Neuron (in vitro differentiated cells): ENCODE measurements at regions not wholly inside any gene's neighbourhood (a gene's known extent, or its start where the extent isn't known, plus 50 kb on each side); places are given as distances from the start of the nearest gene placed in this dataset.

Experiments
- H2AFZ ChIP-seq: one replicate; pipeline ENCODE4 v1.6.1; 2013; ENCODE audit warnings: low read depth, mild to moderate bottlenecking, inconsistent platforms, low read length, moderate library complexity
- H3K27me3 ChIP-seq: one replicate; pipeline ENCODE4 v1.6.1; 2013; ENCODE audit warnings: low read length; ENCODE audit not compliant: insufficient read depth
- H3K36me3 ChIP-seq: one replicate; pipeline ENCODE4 v1.6.1; 2013; ENCODE audit warnings: low read length; ENCODE audit not compliant: insufficient read depth
- H3K4me1 ChIP-seq: one replicate; pipeline ENCODE4 v1.6.1; 2013; ENCODE audit warnings: low read length; ENCODE audit not compliant: insufficient read depth
- H3K4me3 ChIP-seq: 2 replicates; pipeline ENCODE4 v1.5.1; 2013; ENCODE audit warnings: mild to moderate bottlenecking, low read length, moderate library complexity
- H3K9me3 ChIP-seq: one replicate; pipeline ENCODE4 v1.6.1; 2013; ENCODE audit warnings: low read length

- Histone ChIP-seq H2AFZ (no peak overlapping the region), H3K36me3 (no peaks in the 10 kb centered on the region), H3K4me3 (no peak overlapping the region), H3K4me1 (peaks cover 1% of the 10 kb centered on the region), H3K27me3 (no peaks in the 10 kb centered on the region), H3K9me3 (no peaks in the 10 kb centered on the region)
These were observed 915.5 kb upstream of the EPHA5 start for GRCh38 chr4:66585767-66586166.

- no peaks in the 10 kb centered on the region for H3K36me3 ChIP-seq
- H3K27me3 ChIP-seq: no peaks in the 10 kb centered on the region
- H2AFZ ChIP-seq: no peak overlapping the region
- no peaks in the 10 kb centered on the region for H3K9me3 ChIP-seq
- no peaks in the 10 kb centered on the region for H3K4me1 ChIP-seq
- no peak overlapping the region for H3K4me3 ChIP-seq
These were observed 907.6 kb upstream of the EPHA5 start for GRCh38 chr4:66577922-66578321.

- Histone ChIP-seq H2AFZ (no peak overlapping the region), H3K27me3 (no peaks in the 10 kb centered on the region), H3K36me3 (no peaks in the 10 kb centered on the region), H3K4me3 (no peak overlapping the region), H3K9me3 (no peaks in the 10 kb centered on the region), H3K4me1 (no peaks in the 10 kb centered on the region)
These were observed 904.9 kb upstream of the EPHA5 start for GRCh38 chr4:66575008-66575696.

- no peaks in the 10 kb centered on the region for H3K9me3 ChIP-seq
- H3K27me3 ChIP-seq: no peaks in the 10 kb centered on the region
- H3K4me3 ChIP-seq: no peak overlapping the region
- no peak overlapping the region for H2AFZ ChIP-seq
- no peaks in the 10 kb centered on the region for H3K36me3 ChIP-seq
- H3K4me1 ChIP-seq: no peaks in the 10 kb centered on the region
These were observed 904.1 kb upstream of the EPHA5 start for GRCh38 chr4:66574145-66574978.

GRCh38 chr4:66572949-66573348, 902.7 kb upstream of the EPHA5 start:
- Histone ChIP-seq H3K4me1 (no peaks in the 10 kb centered on the region), H3K4me3 (no peak overlapping the region), H3K27me3 (no peaks in the 10 kb centered on the region), H3K9me3 (no peaks in the 10 kb centered on the region), H2AFZ (no peak overlapping the region), H3K36me3 (no peaks in the 10 kb centered on the region)

GRCh38 chr4:66571145-66571695, 900.9 kb upstream of the EPHA5 start:
- no peaks in the 10 kb centered on the region for H3K4me1 ChIP-seq
- H3K36me3 ChIP-seq: no peaks in the 10 kb centered on the region
- H2AFZ ChIP-seq: no peak overlapping the region
- H3K27me3 ChIP-seq: no peaks in the 10 kb centered on the region
- H3K4me3 ChIP-seq: no peak overlapping the region
- no peaks in the 10 kb centered on the region for H3K9me3 ChIP-seq

- H2AFZ ChIP-seq: no peak overlapping the region
- no peaks in the 10 kb centered on the region for H3K27me3 ChIP-seq
- H3K36me3 ChIP-seq: no peaks in the 10 kb centered on the region
- H3K4me3 ChIP-seq: no peak overlapping the region
- no peaks in the 10 kb centered on the region for H3K9me3 ChIP-seq
- peaks cover 10% of the 10 kb centered on the region for H3K4me1 ChIP-seq
These were observed 898.9 kb upstream of the EPHA5 start for GRCh38 chr4:66569228-66569627.

GRCh38 chr4:66568431-66568830, 898.1 kb upstream of the EPHA5 start:
- H3K4me1 ChIP-seq: peaks cover 10% of the 10 kb centered on the region
- H3K4me3 ChIP-seq: no peak overlapping the region
- no peaks in the 10 kb centered on the region for H3K36me3 ChIP-seq
- H3K27me3 ChIP-seq: no peaks in the 10 kb centered on the region
- no peaks in the 10 kb centered on the region for H3K9me3 ChIP-seq
- H2AFZ ChIP-seq: no peak overlapping the region

GRCh38 chr4:66568001-66568400, 897.7 kb upstream of the EPHA5 start:
- no peaks in the 10 kb centered on the region for H3K27me3 ChIP-seq
- no peaks in the 10 kb centered on the region for H3K36me3 ChIP-seq
- H3K4me3 ChIP-seq: no peak overlapping the region
- no peak overlapping the region for H2AFZ ChIP-seq
- H3K9me3 ChIP-seq: no peaks in the 10 kb centered on the region
- H3K4me1 ChIP-seq: peaks cover 10% of the 10 kb centered on the region

- Histone ChIP-seq H3K4me3 (no peak overlapping the region), H2AFZ (no peak overlapping the region), H3K4me1 (peaks cover 12% of the 10 kb centered on the region), H3K27me3 (no peaks in the 10 kb centered on the region), H3K9me3 (no peaks in the 10 kb centered on the region), H3K36me3 (no peaks in the 10 kb centered on the region)
These were observed 897.3 kb upstream of the EPHA5 start for GRCh38 chr4:66567551-66567950.

GRCh38 chr4:66565801-66566200, 895.5 kb upstream of the EPHA5 start:
- Histone ChIP-seq H3K9me3 (no peaks in the 10 kb centered on the region), H2AFZ (peak overlapping the region; percentile 82), H3K27me3 (no peaks in the 10 kb centered on the region), H3K36me3 (no peaks in the 10 kb centered on the region), H3K4me1 (peaks cover 15% of the 10 kb centered on the region), H3K4me3 (no peak overlapping the region)

GRCh38 chr4:66564901-66565651, 894.8 kb upstream of the EPHA5 start:
- Histone ChIP-seq H3K9me3 (no peaks in the 10 kb centered on the region), H2AFZ (peak overlapping the region; percentile 82), H3K4me3 (peak overlapping the region; percentile 39), H3K27me3 (no peaks in the 10 kb centered on the region), H3K4me1 (peaks cover 15% of the 10 kb centered on the region), H3K36me3 (no peaks in the 10 kb centered on the region)

- no peak overlapping the region for H2AFZ ChIP-seq
- H3K4me3 ChIP-seq: no peak overlapping the region
- no peaks in the 10 kb centered on the region for H3K36me3 ChIP-seq
- no peaks in the 10 kb centered on the region for H3K9me3 ChIP-seq
- peaks cover 15% of the 10 kb centered on the region for H3K4me1 ChIP-seq
- no peaks in the 10 kb centered on the region for H3K27me3 ChIP-seq
These were observed 892.1 kb upstream of the EPHA5 start for GRCh38 chr4:66562276-66562806.
